T-cell (primary cell): ENCODE measurements at regions not wholly inside any gene's neighbourhood (a gene's known extent, or its start where the extent isn't known, plus 50 kb on each side); places are given as distances from the start of the nearest gene placed in this dataset.

Experiments
- ATAC-seq, 4 experiments: fragments of 200-7000 bp in 3 of 4; fragments of 150-1000 bp in 1 of 4; cut with Tn5 transposase; replicated peaks in 1 of 4; 1 replicate in 3 of 4; 2 replicates in 1 of 4; pipeline ENCODE4 v1.10.0; 2021; ENCODE audit warnings: moderate library complexity in 3 of 4, mild to moderate bottlenecking in 2 of 4, moderate number of reproducible peaks in 1 of 4
- CTCF ChIA-PET, 2 donors: fragments of 300-600 bp; sonication (Branson Sonifier 250); formaldehyde crosslinking; loops; one replicate each; lab custom pipeline; 2022; ENCODE audit warnings: antibody characterized with exemption in 2 of 2; lab: Charles Lee
- POLR2A ChIA-PET, 2 donors: fragments of 300-600 bp; sonication (Branson Sonifier 250); formaldehyde crosslinking; loops; one replicate each; lab custom pipeline; 2022; ENCODE audit warnings: antibody characterized with exemption in 2 of 2; lab: Charles Lee
- DNase-seq, 35 experiments: peaks; one replicate each; pipeline versions ENCODE4 v3.0.0 to v3.0.0-alpha.2; 2013 to 2023
- H3K27ac ChIP-seq: one replicate; pipeline ENCODE4 v1.5.1; 2013; ENCODE audit warnings: low read length
- H3K27me3 ChIP-seq, 2 experiments: replicated peaks in 1 of 2; 1 replicate in 1 of 2; 2 replicates in 1 of 2; pipeline versions ENCODE4 v1.6.1 to v1.7.0; 2013; ENCODE audit warnings: low read length in 1 of 2, mixed read lengths in 1 of 2; ENCODE audit not compliant: control insufficient read depth in 2 of 2, insufficient read depth in 2 of 2; ENCODE audit errors: extremely low read depth in 1 of 2
- H3K36me3 ChIP-seq, 2 donors: 1 replicate in 1 of 2; 2 replicates in 1 of 2; pipeline versions ENCODE4 v1.6.1 to v1.7.0; 2013; ENCODE audit warnings: low read length in 1 of 2; ENCODE audit not compliant: control insufficient read depth in 2 of 2, insufficient read depth in 1 of 2; ENCODE audit errors: extremely low read depth in 1 of 2
- H3K4me1 ChIP-seq, 2 experiments: 1 replicate in 1 of 2; 2 replicates in 1 of 2; pipeline versions ENCODE4 v1.6.1 to v1.7.0; 2013; ENCODE audit warnings: low read length in 2 of 2, mixed read lengths in 1 of 2; ENCODE audit not compliant: insufficient read depth in 2 of 2, control insufficient read depth in 1 of 2; ENCODE audit errors: extremely low read depth in 1 of 2
- H3K4me3 ChIP-seq, 2 donors: 1 replicate in 1 of 2; 2 replicates in 1 of 2; pipeline versions ENCODE4 v1.5.1 to v1.7.0; 2013; ENCODE audit warnings: mild to moderate bottlenecking in 2 of 2, low read length in 1 of 2, moderate library complexity in 1 of 2; ENCODE audit not compliant: control insufficient read depth in 1 of 2; ENCODE audit errors: extremely low read depth in 1 of 2
- H3K9me3 ChIP-seq: 2 replicates; pipeline ENCODE4 v1.7.0; 2013
- H3K27ac Mint-ChIP-seq, 2 donors: one replicate each; pipeline ENCODE4 v1.8.0; 2020 to 2021; ENCODE audit warnings: mild to moderate bottlenecking in 2 of 2, mixed read lengths in 2 of 2
- H3K27me3 Mint-ChIP-seq, 2 donors: one replicate each; pipeline ENCODE4 v1.8.0; 2021 to 2022; ENCODE audit warnings: mixed read lengths in 2 of 2
- H3K36me3 Mint-ChIP-seq: one replicate; pipeline ENCODE4 v1.8.0; 2021; ENCODE audit warnings: mixed read lengths
- H3K4me1 Mint-ChIP-seq, 3 donors: one replicate each; pipeline ENCODE4 v1.8.0; 2020 to 2022; ENCODE audit warnings: mixed read lengths in 3 of 3, mild to moderate bottlenecking in 1 of 3
- H3K4me3 Mint-ChIP-seq, 3 donors: one replicate each; pipeline ENCODE4 v1.8.0; 2020 to 2022; ENCODE audit warnings: mild to moderate bottlenecking in 3 of 3, mixed read lengths in 3 of 3, moderate library complexity in 3 of 3
- H3K9me3 Mint-ChIP-seq, 3 donors: one replicate each; pipeline ENCODE4 v1.8.0; 2020 to 2022; ENCODE audit warnings: mixed read lengths in 3 of 3
- WGBS: methylation state at CpG from one replicate; pipeline ENCODE4 v1.1.5; 2013; ENCODE audit warnings: missing lambda C conversion rate; ENCODE audit not compliant: insufficient coverage; 5-methylcytosine and 5-hydroxymethylcytosine counted together

DNA sequence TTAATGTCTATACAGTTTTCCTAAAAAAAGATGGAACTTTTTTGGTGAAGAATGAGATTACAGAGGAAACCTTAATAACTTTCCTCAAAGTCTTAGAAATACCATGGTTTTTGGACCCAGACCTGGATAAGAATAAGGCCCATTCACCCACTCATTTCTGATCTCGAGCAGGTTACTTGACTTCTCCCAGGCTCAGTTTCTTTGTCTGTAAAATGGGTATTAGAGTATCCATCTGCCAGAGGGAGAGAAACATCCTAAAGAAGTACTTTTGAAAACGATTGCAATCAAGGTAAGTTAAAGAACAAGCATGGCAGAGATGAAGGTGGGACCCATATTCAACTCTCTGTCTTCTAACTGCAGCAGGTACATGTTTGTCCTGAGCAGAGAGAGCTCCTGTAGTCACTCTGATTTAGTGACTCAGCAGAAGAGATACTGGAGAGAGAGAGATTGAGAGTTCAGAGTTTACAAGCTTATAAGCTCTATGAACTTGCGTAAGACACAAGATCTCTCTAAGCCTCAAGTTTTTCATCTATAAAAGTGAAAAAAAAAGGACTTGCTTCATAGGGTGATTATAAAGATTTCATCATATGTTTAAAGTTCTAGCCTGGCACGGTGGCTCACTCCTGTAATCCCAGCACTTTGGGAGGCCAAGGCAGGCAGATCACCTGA is 379.4 kb upstream of the SGCD start:
- no peak overlapping the region for H3K4me3 Mint-ChIP-seq
- 38% methylated on average over 1 of the region's 4 CpGs for WGBS
- Histone ChIP-seq H3K4me3 (no peak overlapping the region), H3K27ac (no peak overlapping the region), H3K36me3 (no peaks in the 10 kb centered on the region), H3K27me3 (no peaks in the 10 kb centered on the region), H3K4me1 (no peaks in the 10 kb centered on the region), H3K9me3 (no peaks in the 10 kb centered on the region)
- H3K4me1 Mint-ChIP-seq: peaks cover 0 to 5% (median 0%) of the 10 kb centered on the region in 3 donors
- ChIA-PET POLR2A (no interaction called here), CTCF (no interaction called here)
- no peak overlapping the region for H3K27ac Mint-ChIP-seq
- H3K9me3 Mint-ChIP-seq: no peaks in the 10 kb centered on the region
- peaks cover 13 to 37% of the 10 kb centered on the region in 2 donors for H3K27me3 Mint-ChIP-seq
- ATAC-seq (no peak), DNase-seq (no peak)
- no peaks in the 10 kb centered on the region for H3K36me3 Mint-ChIP-seq

DNA sequence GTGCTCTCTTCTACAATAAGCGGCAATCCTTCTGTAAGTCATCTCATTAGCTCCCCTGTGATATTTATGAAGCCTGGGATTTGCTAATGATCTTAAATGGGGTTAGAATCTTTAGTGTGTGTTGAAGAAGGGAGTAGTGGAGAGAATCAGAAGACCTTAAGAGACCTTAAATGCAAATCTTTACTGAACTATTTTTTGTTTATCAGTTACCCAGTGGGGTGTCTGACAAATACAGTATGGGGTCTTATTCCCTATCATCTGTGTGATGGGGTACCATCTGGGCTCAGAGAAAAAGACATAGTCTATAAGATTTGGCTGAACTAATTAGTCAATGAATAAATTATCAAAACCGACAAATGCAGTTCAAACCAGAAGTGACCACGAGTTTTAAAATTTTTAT is 378.4 kb upstream of the SGCD start:
- Mint-ChIP-seq H3K36me3 (no peaks in the 10 kb centered on the region), H3K27ac (no peak overlapping the region), H3K4me1 (peaks cover 0 to 5% (median 0%) of the 10 kb centered on the region in 3 donors), H3K27me3 (peaks cover 13 to 41% of the 10 kb centered on the region in 2 donors), H3K4me3 (no peak overlapping the region), H3K9me3 (no peaks in the 10 kb centered on the region)
- ChIA-PET CTCF (no interaction called here), POLR2A (no interaction called here)
- H3K27ac ChIP-seq: no peak overlapping the region
- 100% methylated on average over 1 of the region's 3 CpGs for WGBS
- no peak overlapping the region for H3K4me3 ChIP-seq
- no peaks in the 10 kb centered on the region for H3K9me3 ChIP-seq
- no peaks in the 10 kb centered on the region for H3K4me1 ChIP-seq
- H3K27me3 ChIP-seq: no peaks in the 10 kb centered on the region
- no peak for ATAC-seq
- no peak for DNase-seq
- H3K36me3 ChIP-seq: no peaks in the 10 kb centered on the region

DNA sequence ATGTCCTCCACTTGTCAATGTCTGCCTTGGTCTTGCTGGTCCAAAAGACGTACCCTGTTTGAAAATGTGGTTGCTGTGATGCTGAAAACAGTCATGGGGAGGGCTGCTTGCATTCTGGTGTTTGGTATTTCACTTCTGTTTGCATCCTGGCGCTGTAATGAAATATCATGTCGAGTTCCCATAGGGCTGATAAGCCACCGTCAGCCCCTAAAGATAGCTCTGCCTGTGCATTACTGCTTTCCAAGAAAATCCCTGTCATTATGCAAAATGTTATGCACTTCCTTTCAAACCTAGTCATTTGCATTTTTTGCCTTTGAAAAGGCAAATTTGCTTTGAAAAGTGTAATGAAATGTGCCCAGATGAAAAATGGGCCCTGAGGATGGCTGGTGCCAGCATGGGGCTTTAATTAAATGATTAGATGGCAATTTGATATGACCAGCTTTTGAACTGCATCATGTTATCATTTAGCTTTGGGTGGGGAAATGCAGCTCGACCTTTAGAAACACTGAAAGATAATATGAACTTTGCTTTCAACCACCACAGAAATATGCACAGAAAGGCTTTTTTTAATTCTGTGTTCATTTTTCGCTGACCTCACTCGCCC is 374.4 kb upstream of the SGCD start:
- no peak overlapping the region for H3K4me3 Mint-ChIP-seq
- ATAC-seq: no peak
- Histone ChIP-seq H3K4me1 (no peaks in the 10 kb centered on the region), H3K36me3 (no peaks in the 10 kb centered on the region), H3K9me3 (no peaks in the 10 kb centered on the region), H3K27me3 (no peaks in the 10 kb centered on the region), H3K4me3 (no peak overlapping the region), H3K27ac (no peak overlapping the region)
- H3K9me3 Mint-ChIP-seq: no peaks in the 10 kb centered on the region
- H3K27me3 Mint-ChIP-seq: peaks cover 3 to 28% of the 10 kb centered on the region in 2 donors
- H3K4me1 Mint-ChIP-seq: no peaks in the 10 kb centered on the region
- POLR2A ChIA-PET: no interaction called here
- H3K36me3 Mint-ChIP-seq: no peaks in the 10 kb centered on the region
- no peak overlapping the region for H3K27ac Mint-ChIP-seq
- WGBS: 84% methylated on average over 4 of the region's 7 CpGs
- CTCF ChIA-PET: interaction anchor here in 1 of 2 donors (0.5 kb wide), 1 partner anchor 1178 kb away, joined by 3 read pairs; no protein-coding TSS in a partner anchor
- DNase-seq: no peak

DNA sequence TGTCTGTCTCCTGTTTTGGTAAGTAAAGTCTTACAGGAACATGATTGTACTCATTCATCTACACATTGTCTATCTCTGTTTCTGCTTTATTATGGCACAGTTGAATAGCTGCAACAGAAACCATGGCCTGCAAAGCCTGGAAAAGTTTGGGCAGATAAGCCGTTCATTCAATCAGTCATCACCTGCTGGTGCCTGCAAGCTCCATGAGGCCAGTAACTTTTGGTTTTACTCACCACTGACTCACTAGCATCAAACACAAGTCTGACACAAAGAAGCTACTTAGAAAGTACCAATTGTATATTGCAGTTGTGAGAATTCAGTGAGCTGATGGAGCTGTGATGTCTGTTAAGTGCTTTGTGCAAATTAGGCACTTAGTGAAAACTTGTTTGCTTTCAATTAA is 373.6 kb upstream of the SGCD start:
- POLR2A ChIA-PET: no interaction called here
- Histone ChIP-seq H3K4me1 (no peaks in the 10 kb centered on the region), H3K9me3 (no peaks in the 10 kb centered on the region), H3K4me3 (no peak overlapping the region), H3K36me3 (no peaks in the 10 kb centered on the region), H3K27ac (no peak overlapping the region), H3K27me3 (no peaks in the 10 kb centered on the region)
- CTCF ChIA-PET: no interaction called here
- H3K4me1 Mint-ChIP-seq: no peaks in the 10 kb centered on the region
- H3K9me3 Mint-ChIP-seq: no peaks in the 10 kb centered on the region
- no peak for DNase-seq
- H3K27me3 Mint-ChIP-seq: peaks cover 3 to 28% of the 10 kb centered on the region in 2 donors
- no peak overlapping the region for H3K27ac Mint-ChIP-seq
- ATAC-seq: no peak
- WGBS: no CpG with 5 or more reads among the region's 1 CpG
- H3K4me3 Mint-ChIP-seq: no peak overlapping the region
- H3K36me3 Mint-ChIP-seq: no peaks in the 10 kb centered on the region

DNA sequence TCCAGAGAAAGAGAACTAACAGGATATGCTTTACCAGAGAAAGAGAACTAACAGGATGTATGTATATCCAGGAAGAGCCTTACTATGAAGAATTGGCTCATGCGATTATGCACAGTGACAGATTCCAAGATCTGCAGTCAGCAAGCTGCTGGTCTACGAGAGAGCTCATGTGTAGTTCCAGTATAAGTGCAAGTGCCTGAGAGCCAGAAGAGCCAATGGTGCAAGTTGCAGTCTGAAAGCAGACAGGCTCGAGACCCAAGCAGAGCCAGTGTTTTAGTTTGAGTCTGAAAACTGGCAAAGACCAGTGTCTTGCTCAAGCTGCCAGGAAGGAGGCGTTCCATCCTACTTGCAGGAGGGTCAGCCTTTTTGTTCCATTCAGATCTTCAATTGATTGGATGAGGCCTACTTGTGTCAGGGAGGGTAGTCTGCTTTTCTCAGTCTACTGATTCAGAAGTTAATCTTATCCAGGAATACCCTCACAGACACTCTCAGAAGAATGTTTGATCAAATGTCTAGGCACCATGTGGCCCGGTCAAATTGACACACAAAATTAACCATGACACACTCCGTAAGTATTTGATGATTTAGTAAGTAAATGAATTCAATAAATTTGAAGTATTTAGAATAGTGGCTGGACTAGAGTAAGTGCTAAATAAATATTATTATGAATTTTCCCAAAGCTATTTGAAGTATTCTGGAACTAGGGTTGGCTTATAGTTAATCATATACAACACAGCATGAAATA is 372.1 kb upstream of the SGCD start:
- H3K27me3 Mint-ChIP-seq: peaks cover 0 to 23% of the 10 kb centered on the region in 2 donors
- H3K27ac Mint-ChIP-seq: no peak overlapping the region
- Histone ChIP-seq H3K27ac (no peak overlapping the region), H3K4me1 (no peaks in the 10 kb centered on the region), H3K9me3 (no peaks in the 10 kb centered on the region), H3K27me3 (no peaks in the 10 kb centered on the region), H3K4me3 (no peak overlapping the region), H3K36me3 (no peaks in the 10 kb centered on the region)
- WGBS: 78% methylated on average over 4 of the region's 6 CpGs
- no peaks in the 10 kb centered on the region for H3K9me3 Mint-ChIP-seq
- H3K4me1 Mint-ChIP-seq: no peaks in the 10 kb centered on the region
- ChIA-PET POLR2A (no interaction called here), CTCF (no interaction called here)
- H3K4me3 Mint-ChIP-seq: no peak overlapping the region
- DNase-seq (no peak), ATAC-seq (no peak)
- no peaks in the 10 kb centered on the region for H3K36me3 Mint-ChIP-seq

DNA sequence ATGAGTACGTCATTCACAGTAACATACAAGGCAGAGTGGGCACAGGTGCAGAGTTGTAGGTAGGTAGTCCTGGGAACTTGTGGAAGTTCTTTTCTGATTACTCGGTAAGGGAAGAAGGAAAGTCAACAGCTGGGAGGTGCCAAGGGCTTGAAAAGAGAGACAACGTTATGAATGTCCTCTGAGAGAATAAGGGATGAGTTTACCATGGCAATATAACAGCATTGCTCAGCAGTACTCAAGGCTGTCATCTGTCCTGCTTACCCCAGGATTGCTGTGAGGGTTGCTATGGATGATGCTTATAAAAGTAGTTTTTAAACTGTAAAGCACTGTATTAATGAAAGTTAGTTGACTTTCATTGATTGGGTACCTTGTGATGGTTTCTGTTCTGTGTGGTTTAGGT is 369.1 kb upstream of the SGCD start:
- H3K4me3 ChIP-seq: no peak overlapping the region
- H3K4me1 ChIP-seq: no peaks in the 10 kb centered on the region
- no peaks in the 10 kb centered on the region for H3K9me3 Mint-ChIP-seq
- H3K27me3 Mint-ChIP-seq: peaks cover 2 to 7% of the 10 kb centered on the region in 2 donors
- H3K27ac ChIP-seq: no peak overlapping the region
- 82% methylated on average over 2 of the region's 3 CpGs for WGBS
- no peak overlapping the region for H3K4me3 Mint-ChIP-seq
- no peaks in the 10 kb centered on the region for H3K4me1 Mint-ChIP-seq
- ChIA-PET CTCF (no interaction called here), POLR2A (no interaction called here)
- H3K27ac Mint-ChIP-seq: no peak overlapping the region
- H3K27me3 ChIP-seq: no peaks in the 10 kb centered on the region
- H3K36me3 Mint-ChIP-seq: no peaks in the 10 kb centered on the region
- no peaks in the 10 kb centered on the region for H3K36me3 ChIP-seq
- no peak for DNase-seq
- no peaks in the 10 kb centered on the region for H3K9me3 ChIP-seq
- ATAC-seq: no peak
